Loucy (cell line): ENCODE measurements at regions not wholly inside any gene's neighbourhood (a gene's known extent, or its start where the extent isn't known, plus 50 kb on each side); places are given as distances from the start of the nearest gene placed in this dataset.

Source experiments
- EZH2phosphoT487 ChIP-seq: fragments of 200-600 bp; IDR thresholded peaks from 2 replicates; pipeline ENCODE4 v1.6.1; 2018; ENCODE audit warnings: antibody characterized with exemption, mild to moderate bottlenecking, moderate library complexity, borderline replicate concordance
- TF ChIP-seq, protein P1 (sequence below): fragments of 200-600 bp; sonication (generic); conservative IDR thresholded peaks from 2 replicates; pipeline ENCODE4 v1.5.1; 2014; ENCODE audit warnings: mild to moderate bottlenecking, antibody characterized with exemption, low read length

GRCh38 chr12:127675936-127676335 is 591.0 kb upstream of the TMEM132C start:
- TF ChIP-seq, protein P1, sequence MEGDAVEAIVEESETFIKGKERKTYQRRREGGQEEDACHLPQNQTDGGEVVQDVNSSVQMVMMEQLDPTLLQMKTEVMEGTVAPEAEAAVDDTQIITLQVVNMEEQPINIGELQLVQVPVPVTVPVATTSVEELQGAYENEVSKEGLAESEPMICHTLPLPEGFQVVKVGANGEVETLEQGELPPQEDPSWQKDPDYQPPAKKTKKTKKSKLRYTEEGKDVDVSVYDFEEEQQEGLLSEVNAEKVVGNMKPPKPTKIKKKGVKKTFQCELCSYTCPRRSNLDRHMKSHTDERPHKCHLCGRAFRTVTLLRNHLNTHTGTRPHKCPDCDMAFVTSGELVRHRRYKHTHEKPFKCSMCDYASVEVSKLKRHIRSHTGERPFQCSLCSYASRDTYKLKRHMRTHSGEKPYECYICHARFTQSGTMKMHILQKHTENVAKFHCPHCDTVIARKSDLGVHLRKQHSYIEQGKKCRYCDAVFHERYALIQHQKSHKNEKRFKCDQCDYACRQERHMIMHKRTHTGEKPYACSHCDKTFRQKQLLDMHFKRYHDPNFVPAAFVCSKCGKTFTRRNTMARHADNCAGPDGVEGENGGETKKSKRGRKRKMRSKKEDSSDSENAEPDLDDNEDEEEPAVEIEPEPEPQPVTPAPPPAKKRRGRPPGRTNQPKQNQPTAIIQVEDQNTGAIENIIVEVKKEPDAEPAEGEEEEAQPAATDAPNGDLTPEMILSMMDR, result no peak
- no peak for TF ChIP-seq EZH2phosphoT487
